LHCN-M2 (cell line): ENCODE measurements at regions not wholly inside any gene's neighbourhood (a gene's known extent, or its start where the extent isn't known, plus 50 kb on each side); places are given as distances from the start of the nearest gene placed in this dataset.

Experiments used
- DNase-seq: peaks from one replicate; pipeline ENCODE4 v3.0.0-alpha.2; 2012; ENCODE audit warnings: low read depth

DNA sequence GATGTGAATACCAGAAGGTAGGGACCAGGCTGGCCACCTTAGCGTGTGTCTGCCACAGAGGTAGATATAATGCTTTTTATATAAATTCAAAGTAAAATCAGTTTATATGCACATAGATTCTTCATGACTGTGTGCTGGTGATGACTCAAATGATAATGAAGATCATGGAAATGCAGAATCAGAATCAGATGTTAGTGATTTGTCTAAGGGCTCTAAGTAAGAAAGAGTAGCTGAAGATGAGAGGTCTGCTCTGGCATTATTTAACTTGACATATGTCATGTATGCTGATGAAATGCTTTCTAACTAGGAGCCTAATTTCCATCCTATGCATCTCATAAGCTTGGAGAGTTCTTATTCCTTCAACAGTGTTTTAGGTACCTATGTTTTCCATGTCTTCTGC is 50.3 kb upstream of the DPH6 start:
- no peak for DNase-seq

DNA sequence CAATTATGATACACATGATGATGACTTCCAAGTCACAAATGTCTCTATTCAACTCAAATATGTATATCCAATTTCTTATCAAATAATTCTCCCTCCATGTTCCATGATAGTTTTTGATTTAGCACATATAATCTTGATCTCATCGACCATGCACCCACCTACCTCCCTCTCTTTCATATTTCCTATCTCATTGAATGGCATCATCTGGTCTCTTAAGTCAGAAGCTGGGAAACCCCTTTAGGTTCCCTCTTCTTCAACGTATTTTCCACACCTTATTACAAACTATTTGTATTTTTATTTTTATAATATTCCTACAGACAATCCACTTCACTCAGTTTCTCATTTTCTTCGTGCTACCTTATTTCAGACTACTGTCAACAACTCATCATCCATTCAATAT is 56.9 kb upstream of the DPH6 start:
- DNase-seq: no peak

DNA sequence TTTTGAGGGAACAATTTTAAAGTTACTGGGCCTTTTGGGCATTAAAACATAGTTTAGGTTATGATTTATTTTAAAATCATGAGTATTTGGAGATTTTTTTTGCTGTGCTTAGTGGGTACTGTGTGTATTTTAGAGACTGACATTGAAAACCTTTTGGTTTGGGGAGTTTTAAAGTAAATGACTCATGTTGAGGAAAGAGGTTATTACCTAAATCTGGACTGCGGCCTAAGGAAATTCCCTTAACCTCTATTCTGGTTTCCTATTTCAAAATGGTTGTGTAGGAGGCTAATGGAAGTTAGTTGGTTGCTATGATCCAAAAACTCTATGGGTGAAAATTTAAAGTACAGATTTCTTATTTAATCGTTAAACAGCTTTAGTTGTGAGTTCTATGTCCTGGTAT is 57.3 kb upstream of the DPH6 start:
- DNase-seq: peak; percentile 66

DNA sequence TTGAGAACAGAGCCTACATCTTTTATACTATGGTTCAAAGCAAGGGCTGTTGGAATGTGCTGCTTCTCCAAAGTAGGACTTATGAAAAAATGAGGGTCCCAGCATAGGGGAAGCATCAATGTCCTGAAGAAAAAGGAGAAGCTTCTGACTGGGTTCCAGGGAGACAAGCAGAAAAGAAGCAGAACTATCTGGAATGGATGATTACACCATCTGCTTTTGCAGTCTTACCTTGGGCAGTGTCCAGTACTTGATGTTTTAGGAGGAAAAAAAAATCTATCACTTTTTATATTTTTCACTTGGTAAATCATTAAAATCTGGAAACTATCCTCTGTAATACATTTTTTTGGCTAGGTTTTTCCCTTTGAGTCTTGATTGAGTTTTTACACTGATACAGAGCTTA is 57.9 kb upstream of the DPH6 start:
- no peak for DNase-seq

DNA sequence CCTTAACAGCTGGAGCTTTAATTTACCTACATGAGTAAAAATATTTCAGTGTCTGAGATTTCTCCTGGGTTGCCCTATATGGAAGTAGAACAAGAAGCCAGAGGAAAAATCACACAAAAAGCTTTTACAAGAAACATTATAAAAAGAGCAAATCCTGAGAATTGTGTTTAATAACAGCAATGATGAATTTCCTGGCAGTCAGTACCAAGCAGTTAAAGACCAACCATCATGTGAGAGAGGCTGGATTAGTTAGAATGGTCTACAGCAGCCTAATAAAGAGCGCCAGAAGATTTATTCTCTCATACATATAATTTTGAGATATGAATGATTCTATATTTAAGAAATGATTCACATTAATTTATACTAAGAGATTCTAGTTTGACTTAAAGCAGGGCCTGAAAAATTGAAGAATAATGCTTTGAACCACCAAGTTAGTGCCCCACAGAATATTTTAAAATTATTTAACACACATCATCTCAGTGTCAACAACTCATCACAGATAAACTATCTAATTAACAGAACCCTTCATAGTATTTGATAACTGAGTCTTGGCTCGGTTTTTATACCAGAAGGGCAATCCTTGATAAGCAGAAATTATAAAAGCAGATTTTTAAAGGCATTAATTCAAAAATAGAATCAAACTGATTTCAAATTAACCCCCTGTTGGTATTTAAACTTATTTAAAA is 59.9 kb upstream of the DPH6 start:
- no peak for DNase-seq

DNA sequence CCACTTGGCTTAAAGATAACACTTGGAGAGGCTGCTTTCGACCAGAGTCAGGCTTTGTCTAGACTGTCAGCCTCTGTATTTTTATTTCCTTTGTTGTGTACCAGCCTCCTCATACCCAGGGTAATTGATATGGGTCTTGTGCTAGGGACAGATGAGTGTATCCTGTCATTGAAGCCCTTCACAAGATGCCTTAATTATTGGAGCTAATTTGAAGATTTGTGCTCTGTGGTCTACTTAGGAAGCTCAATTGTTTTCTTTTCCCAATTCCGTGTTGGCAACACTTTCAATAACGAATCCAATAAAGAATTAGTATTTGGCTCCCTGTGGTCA is 60.5 kb upstream of the DPH6 start:
- DNase-seq: no peak

DNA sequence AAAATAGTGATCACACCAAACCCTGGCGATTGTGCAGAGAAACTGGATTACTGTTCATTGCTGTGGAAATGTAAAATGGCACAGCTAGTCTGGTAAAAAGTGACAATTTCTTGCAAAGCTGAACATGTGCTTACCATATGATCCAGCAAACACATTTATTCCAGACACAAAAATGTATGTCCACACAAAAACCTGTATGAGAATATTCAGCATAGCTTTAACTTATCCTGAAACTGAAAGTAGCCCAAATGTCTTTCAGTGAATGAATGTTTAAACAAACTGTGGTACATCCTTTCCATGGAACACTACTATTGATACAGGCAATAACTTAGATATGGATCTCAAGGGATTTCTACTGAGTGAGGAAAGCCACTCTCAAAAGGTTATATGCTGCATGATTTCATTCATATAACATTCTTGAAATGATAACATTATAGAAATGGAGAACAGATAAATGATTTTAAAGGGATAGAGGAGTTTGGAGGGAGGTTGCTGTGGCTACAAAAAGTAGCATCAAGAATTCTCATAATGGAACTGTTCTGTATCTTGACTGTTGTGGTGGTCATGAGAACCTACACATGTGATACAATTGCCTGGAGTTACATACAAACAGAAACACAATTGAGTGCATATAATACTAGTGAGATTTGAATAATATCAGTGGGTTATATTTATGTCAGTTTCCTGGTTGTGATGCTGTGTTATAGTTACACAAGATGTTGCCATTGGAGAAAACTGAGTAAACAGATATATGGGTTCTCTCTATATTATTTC is 70.7 kb upstream of the DPH6 start:
- DNase-seq: no peak

DNA sequence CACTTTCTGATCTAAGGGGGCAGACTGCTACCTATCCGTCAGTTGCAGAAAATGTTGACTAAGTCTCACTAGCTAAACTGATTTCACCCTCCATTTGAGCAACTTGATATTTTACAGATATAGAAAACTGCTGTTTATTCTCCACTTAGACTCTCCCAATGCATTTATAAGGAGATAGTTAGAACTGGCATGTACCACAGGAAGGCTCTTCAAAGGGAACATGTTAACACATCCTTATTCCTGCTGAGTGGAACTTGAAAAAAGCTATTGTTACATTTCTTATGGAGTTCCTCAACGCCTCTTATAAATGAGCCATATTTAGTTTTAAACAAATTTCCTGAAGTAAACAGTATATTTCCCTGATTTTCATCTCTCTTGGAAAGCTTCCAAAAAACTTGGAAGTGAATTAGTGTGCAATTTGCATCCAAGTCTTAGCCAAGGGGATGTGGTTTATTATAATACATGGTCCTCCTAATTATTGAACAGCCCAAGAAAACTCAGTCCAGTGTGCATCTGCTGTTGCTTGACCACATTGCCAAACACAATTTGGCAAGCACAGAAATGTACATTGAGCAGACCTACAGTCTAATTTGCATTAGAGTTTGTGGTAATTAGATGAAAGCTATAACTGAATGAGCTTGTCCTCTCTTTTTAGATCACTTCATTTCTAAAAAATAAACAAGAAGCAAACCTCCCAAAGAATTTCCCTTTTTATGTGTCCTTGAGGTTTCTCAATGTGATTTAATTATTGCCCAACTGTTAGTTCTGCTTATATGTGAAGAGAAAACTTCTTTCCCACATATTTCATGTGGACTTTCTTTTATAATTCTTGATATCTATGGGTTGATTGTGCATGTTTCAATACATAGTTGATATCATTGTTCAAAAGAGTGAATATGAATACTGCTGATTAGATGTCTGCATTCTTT is 72.6 kb upstream of the DPH6 start:
- no peak for DNase-seq

DNA sequence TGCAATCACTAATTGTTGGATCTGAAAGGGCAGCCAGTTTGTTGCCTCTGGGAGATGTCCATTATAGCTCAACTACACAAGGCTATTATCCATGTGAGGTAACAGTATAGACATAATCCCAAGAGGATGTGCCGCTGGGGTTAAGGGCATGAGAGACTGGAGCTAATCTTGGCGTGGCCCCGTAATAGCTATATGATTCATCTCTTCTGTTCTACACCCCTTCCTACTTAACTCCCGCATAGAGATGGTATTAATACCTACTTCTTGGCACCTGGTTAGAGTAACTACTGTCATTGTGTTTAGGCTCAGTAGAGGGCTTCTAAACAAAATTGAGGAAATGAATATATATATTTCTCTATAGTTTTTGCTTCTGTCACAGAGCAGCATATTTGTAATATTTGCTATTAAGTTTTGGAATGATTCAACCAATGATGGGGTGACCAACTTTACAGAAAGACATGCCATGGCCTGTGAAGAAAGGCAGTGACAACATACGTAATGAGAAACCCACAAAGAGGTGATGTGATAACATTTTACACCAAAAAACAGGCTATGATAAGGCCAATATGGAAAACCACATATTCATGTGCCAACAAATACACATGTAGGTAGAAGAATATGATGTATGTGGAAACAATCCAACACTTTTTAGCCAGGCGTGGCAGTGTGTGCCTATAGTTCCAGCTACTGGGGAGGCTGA is 76.8 kb upstream of the DPH6 start:
- no peak for DNase-seq

DNA sequence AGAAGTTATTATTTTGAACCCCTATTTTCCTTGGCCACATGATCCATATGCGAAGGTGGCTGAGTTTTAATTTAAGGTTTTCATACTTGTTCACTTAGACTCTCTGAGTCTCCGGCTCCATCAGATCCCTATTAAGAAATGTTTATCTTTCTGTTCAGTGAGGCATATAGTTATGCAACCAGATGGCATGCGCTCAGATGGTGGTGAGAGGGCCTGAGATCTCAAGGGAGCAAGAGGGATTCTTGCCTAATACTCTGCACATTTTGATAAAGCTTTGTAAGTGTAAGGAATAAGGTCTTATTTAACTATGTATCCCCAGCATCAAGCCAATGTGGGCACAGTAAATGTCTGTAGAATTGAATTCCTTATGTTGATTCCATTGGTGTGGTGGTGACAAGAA is 78.9 kb upstream of the DPH6 start:
- peak; percentile 86 for DNase-seq

DNA sequence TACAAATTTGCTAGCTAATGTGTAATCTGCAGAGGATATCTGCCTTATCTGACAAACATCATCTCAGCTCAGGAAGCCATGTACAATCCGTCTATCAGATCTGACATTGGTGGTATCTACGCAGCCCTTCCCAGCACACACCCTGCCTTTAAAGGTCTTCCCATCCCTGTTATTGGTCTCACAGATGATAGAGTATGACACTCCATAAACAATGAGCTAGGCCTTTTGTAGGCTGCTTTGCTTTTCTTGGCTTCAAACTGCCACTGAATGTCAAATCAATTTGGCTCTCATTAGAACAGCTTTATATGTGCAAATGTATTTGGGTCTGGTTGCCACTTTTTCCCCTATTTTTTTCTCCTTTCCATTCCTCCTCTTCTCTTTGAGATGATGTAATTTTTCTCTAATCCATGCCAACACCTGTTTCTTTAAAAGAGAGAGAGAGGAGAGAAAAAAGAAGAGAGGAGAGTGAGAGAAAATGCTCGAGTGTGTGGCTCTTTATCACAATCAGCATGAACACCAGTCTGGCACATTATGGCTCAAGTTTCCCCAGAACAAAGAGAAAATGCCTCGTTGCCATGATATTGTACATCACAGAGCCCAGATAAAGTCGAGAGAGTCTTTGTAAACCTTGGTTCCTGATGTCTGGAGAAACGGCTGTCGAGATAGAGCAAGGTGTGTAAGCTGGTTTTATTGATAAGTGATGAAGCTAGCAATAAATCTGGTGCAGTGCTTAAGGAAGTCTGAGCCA is 80.8 kb upstream of the DPH6 start:
- DNase-seq: no peak

DNA sequence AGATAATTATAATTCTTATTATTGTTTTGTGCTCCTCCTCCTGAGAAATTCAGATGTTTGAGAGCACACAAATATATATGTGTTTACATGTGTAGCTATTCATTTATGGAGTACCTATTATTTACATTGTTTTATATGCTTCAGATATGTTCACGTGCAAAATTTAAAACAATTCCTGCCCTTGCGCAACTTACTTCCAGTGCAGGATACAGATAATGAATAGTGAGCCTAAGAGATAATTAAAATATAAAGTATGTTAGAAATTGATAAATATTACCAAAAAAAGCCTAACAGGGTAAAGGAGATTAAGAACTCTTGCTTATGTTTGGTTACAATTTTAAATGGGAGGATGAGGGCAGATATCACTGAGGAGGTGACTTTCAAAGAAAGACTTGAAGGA is 81.7 kb upstream of the DPH6 start:
- DNase-seq: no peak

DNA sequence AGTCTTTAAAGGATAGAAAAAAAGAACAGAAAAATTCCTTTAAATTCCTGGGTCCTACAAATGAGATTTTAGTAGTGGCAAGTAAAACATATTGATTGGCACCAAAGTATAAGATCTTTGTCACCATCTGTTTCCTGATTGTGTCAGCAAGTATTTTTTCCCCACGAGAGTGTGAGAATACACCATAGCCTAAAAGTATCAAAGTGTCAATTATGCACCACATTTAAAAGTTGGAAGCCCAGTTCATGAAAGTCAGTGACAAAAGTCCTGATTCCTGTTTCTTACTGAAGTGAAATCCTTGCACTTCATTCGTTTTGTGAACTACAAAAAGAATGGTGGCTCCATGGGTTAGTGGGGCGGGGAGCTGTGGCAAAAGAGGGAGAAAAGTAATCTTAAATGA is 83.8 kb upstream of the DPH6 start:
- no peak for DNase-seq

DNA sequence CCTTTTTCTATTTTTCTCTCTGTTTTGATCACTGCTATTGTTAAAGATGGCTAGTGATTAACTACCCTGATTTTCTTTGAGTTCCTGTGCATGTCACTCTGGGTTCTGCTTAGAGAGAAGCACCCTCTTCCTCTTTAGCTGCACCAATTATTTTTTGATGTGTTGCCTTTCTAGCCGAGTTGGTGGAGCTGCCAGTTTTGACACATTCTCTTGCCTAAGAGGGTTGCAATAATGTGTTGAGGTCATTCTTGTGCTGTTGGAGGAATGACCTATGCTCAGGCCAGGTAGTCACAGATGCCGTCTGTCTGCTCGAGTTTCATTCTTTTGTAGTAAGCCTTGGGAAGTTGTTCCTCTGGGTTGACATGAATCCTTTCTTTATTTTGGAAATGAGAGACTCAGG is 84.6 kb upstream of the DPH6 start:
- DNase-seq: peak; percentile 47

DNA sequence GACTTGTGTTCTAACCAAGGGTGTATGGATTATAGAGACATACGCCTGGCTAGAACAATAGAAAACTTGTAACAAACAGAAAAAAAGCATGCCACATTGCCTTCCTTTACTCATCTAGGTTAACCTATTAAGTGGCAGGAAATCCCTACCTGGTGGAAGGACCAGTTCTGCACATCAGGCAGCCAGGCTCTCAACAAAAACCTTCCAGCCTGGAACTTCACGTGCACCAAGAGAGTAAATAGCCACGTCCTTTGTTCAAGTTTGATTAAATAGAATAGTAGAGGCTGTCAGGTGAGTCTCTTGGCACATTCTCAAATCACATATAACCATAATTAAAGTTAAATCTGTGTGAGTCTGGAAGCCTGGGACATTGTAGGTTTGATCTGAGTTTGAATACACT is 85.0 kb upstream of the DPH6 start:
- DNase-seq: no peak

DNA sequence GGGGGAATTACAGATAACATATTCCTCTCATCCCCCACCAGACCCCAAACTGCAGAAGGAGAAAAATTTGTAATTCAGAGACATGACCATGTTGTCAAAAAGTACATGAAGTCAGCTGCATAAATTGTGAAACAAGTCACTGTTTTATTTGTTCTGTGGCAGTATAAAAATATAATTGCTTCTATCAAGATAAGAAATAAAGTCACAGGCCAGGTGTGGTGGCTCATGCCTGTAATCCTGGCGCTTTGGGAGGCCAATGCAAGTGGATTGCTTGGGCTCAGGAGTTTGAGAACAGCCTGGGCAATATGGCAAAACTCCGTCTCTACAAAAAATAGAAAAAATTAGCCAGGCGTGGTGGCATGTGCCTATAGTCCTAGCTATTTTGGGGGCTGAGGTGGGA is 87.7 kb upstream of the DPH6 start:
- DNase-seq: no peak

DNA sequence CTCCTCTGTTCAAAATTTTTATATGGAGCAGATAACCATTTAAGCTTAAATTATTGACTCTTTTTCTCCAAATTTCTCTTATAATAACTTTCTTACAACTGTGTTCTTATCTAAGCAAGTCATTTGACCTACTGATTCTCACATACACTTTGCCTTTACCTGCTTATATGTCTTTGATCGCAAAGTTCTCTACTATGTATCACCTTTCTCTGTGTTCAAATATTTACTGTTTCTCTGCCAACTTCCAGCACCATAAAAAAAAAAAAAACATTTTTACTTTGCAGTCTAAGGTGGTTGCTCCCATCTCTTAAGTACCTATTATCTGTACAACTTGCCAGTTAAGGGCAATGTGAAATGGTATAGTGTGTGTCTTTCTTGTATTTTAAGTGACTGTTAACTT is 100.8 kb upstream of the DPH6 start:
- no peak for DNase-seq

DNA sequence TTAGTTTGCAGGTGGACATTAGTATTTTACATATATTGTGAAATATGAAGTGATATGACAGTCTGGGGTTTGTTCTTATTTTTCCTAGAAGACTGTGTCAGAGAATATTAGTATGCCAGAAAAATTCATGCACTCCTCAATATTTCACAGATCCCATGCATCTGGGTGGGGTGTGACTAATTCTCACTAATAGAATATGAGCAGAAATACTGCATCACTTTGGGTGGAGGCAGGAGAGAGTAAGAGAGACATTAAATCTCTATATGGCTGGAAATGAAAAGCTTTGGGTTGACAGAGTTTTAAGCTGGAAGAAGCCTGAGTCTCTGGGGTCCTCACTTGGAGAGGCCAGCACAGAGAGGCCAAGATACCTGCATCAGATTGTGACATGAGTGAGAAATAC is 101.3 kb upstream of the DPH6 start:
- DNase-seq: no peak

DNA sequence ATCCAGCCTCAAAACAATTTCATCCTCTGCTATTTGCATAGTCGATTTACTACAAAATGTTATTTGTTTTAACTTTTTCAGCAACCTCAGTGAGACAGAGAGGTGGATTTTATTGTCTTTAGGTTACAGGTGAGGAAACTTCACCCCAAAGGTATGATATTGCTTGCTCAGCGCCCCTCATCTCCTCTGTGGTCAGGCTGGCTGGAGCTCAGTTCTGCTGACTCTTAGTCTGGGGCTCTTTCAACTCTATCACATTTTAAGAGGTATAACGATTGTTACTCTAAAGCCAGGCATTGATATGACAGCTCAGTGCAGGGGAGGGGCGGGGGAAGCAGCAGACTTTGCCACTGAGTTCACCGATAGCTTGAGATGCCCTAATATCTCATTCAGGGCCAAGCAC is 103.0 kb upstream of the DPH6 start:
- DNase-seq: no peak

DNA sequence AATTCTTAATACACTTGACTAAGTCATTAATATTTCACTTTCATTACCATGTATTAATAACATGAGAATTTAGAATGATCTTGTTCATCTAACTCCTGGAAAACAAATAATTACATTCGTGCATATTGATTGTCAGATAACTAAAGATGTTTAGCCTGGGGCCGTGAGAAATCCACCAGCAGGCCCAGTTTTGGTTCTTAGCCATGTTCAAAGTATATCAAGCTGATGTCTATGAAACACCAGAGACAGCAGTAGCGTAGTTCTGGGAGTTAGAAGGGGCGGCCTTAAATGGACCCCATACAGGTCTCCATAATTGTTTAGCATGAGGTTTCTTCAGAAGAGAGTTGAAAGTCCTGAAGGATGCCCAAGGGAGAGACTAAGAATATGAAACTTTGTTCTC is 103.6 kb upstream of the DPH6 start:
- no peak for DNase-seq

DNA sequence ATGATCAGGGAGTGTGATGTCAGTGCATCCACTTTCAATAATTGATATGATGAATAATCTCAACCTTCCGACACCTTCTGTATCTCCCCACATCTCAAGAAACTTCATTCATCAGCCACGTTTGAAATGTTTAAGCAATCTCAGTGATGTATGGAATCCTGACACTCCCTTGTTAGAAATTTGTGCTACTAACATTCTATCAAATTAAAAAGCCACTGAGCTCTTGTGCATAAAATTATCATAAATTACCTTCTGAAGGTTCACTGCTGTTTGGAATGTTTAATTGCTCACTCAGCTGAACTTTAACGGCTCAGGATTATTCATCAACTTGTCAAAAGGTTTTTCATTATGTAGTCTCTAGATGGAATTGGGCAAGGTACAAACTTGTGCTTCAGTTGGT is 108.4 kb upstream of the DPH6 start:
- no peak for DNase-seq
